Liver (tissue), 8 donors: ENCODE measurements at regions not wholly inside any gene's neighbourhood (a gene's known extent, or its start where the extent isn't known, plus 50 kb on each side); places are given as distances from the start of the nearest gene placed in this dataset.

Experiments
- DNase-seq: peaks from one replicate; pipeline ENCODE4 v3.0.0-alpha.2; 2017; ENCODE audit warnings: low spot score
- H3K27ac ChIP-seq, 2 donors: one replicate each; pipeline ENCODE4 v1.7.0; 2013; ENCODE audit warnings: inconsistent platforms in 2 of 2, low read length in 2 of 2, control low read depth in 1 of 2, low read depth in 1 of 2, mild to moderate bottlenecking in 1 of 2
- H3K27me3 ChIP-seq, 4 donors: one replicate each; pipeline versions ENCODE4 v1.6.1 to v1.7.0; 2013; ENCODE audit warnings: low read length in 3 of 4, inconsistent platforms in 1 of 4, mild to moderate bottlenecking in 1 of 4, moderate library complexity in 1 of 4; ENCODE audit not compliant: control insufficient read depth in 4 of 4, insufficient read depth in 4 of 4
- H3K36me3 ChIP-seq, 4 donors: one replicate each; pipeline versions ENCODE4 v1.6.1 to v1.7.0; 2013; ENCODE audit warnings: low read length in 3 of 4, mild to moderate bottlenecking in 3 of 4, low read depth in 1 of 4, moderate library complexity in 1 of 4; ENCODE audit not compliant: control insufficient read depth in 4 of 4, insufficient read depth in 3 of 4
- H3K4me1 ChIP-seq, 4 donors: one replicate each; pipeline versions ENCODE4 v1.6.1 to v1.7.0; 2013; ENCODE audit warnings: low read length in 3 of 4, mild to moderate bottlenecking in 3 of 4, moderate library complexity in 1 of 4; ENCODE audit not compliant: control insufficient read depth in 4 of 4, insufficient read depth in 4 of 4
- H3K4me3 ChIP-seq, 3 donors: one replicate each; pipeline versions ENCODE4 v1.6.1 to v1.7.0; 2013; ENCODE audit warnings: low read length in 3 of 3, control low read depth in 1 of 3, low read depth in 1 of 3, mild to moderate bottlenecking in 1 of 3
- H3K9ac ChIP-seq, 2 donors: one replicate each; pipeline ENCODE4 v1.7.0; 2013; ENCODE audit warnings: low read length in 2 of 2, mild to moderate bottlenecking in 2 of 2, moderate library complexity in 2 of 2, control low read depth in 1 of 2, low read depth in 1 of 2
- H3K9me3 ChIP-seq, 4 donors: one replicate each; pipeline versions ENCODE4 v1.6.1 to v1.7.0; 2013; ENCODE audit warnings: low read length in 3 of 4; ENCODE audit not compliant: control insufficient read depth in 4 of 4
- ATF3 ChIP-seq: IDR thresholded peaks from 2 replicates; pipeline ENCODE4 v1.6.1; 2016; ENCODE audit warnings: antibody characterized with exemption
- CTCF ChIP-seq: fragments of 150-350 bp; IDR thresholded peaks from 2 replicates; pipeline ENCODE4 v1.5.1; 2017; ENCODE audit warnings: improper control_type of control experiment, low read depth, low read length; ENCODE audit not compliant: missing input control
- EGR1 ChIP-seq, 2 donors: IDR thresholded peaks; 2 replicates each; pipeline ENCODE4 v1.6.1; 2016 to 2018; ENCODE audit warnings: antibody characterized with exemption in 2 of 2, low read depth in 2 of 2
- FOXA1 ChIP-seq: IDR thresholded peaks from 2 replicates; pipeline ENCODE4 v1.6.1; 2016; ENCODE audit warnings: antibody characterized with exemption
- FOXA2 ChIP-seq: IDR thresholded peaks from 2 replicates; pipeline ENCODE4 v1.6.1; 2016; ENCODE audit warnings: antibody characterized with exemption
- GABPA ChIP-seq, 2 donors: IDR thresholded peaks in 1 of 2; conservative IDR thresholded peaks in 1 of 2; 2 replicates each; pipeline ENCODE4 v1.6.1; 2016; ENCODE audit warnings: antibody characterized with exemption in 2 of 2, mild to moderate bottlenecking in 1 of 2, moderate library complexity in 1 of 2
- HNF4A ChIP-seq, 2 donors: conservative IDR thresholded peaks; 2 replicates each; pipeline ENCODE4 v1.6.1; 2016; ENCODE audit warnings: antibody characterized with exemption in 2 of 2, mild to moderate bottlenecking in 2 of 2
- HNF4G ChIP-seq: IDR thresholded peaks from 2 replicates; pipeline ENCODE4 v1.6.1; 2016; ENCODE audit warnings: antibody characterized with exemption
- JUND ChIP-seq, 2 donors: IDR thresholded peaks; 2 replicates each; pipeline ENCODE4 v1.6.1; 2016; ENCODE audit warnings: antibody characterized with exemption in 2 of 2
- MAX ChIP-seq: IDR thresholded peaks from 2 replicates; pipeline ENCODE4 v1.6.1; 2016; ENCODE audit warnings: antibody characterized with exemption
- NR2F2 ChIP-seq: IDR thresholded peaks from 2 replicates; pipeline ENCODE4 v1.6.1; 2016; ENCODE audit warnings: antibody characterized with exemption
- RAD21 ChIP-seq, 2 donors: IDR thresholded peaks; 2 replicates each; pipeline ENCODE4 v1.6.1; 2016; ENCODE audit warnings: antibody characterized with exemption in 2 of 2, mild to moderate bottlenecking in 2 of 2
- REST ChIP-seq: IDR thresholded peaks from 2 replicates; pipeline ENCODE4 v1.6.1; 2016; ENCODE audit warnings: antibody characterized with exemption, mild to moderate bottlenecking
- RXRA ChIP-seq, 2 donors: IDR thresholded peaks; 2 replicates each; pipeline ENCODE4 v1.6.1; 2017 to 2018; ENCODE audit warnings: antibody characterized with exemption in 2 of 2, mild to moderate bottlenecking in 1 of 2
- SP1 ChIP-seq: IDR thresholded peaks from 2 replicates; pipeline ENCODE4 v1.6.1; 2018; ENCODE audit warnings: antibody characterized with exemption, mild to moderate bottlenecking
- TAF1 ChIP-seq: conservative IDR thresholded peaks from 2 replicates; pipeline ENCODE4 v1.6.1; 2016; ENCODE audit warnings: antibody characterized with exemption, mild to moderate bottlenecking
- YY1 ChIP-seq: IDR thresholded peaks from 2 replicates; pipeline ENCODE4 v1.6.1; 2016; ENCODE audit warnings: antibody characterized with exemption, mild to moderate bottlenecking
- ZBTB33 ChIP-seq: IDR thresholded peaks from 2 replicates; pipeline ENCODE4 v1.6.1; 2016; ENCODE audit warnings: antibody characterized with exemption
- WGBS: extraction: QIAGEN DNeasy Blood & Tissue Kit; methylation state at CpG from one replicate; pipeline ENCODE4 v1.1.7; 2013; 5-methylcytosine and 5-hydroxymethylcytosine counted together
- donor health status: healthy.
- donor health status: healthy.
- donor health status: healthy.
- donor health status: healthy.
- donor health status: healthy.

- Histone ChIP-seq H3K9ac (no peak overlapping the region), H3K4me1 (no peaks in the 10 kb centered on the region), H3K4me3 (no peak overlapping the region), H3K9me3 (no peaks in the 10 kb centered on the region), H3K36me3 (no peaks in the 10 kb centered on the region), H3K27me3 (no peaks in the 10 kb centered on the region), H3K27ac (no peak overlapping the region)
- TF ChIP-seq FOXA2, result no peak
- TF ChIP-seq GABPA (IDR thresholded peaks at IDR 0.05 in 1 of 2, conservative IDR thresholded peaks at IDR 0.05 in 1 of 2), result no peak
- TF ChIP-seq YY1, result no peak
- TF ChIP-seq FOXA1, result no peak
- TF ChIP-seq NR2F2, result no peak
- TF ChIP-seq ATF3, result no peak
- no peak for TF ChIP-seq TAF1
- no peak for TF ChIP-seq HNF4A (conservative IDR thresholded peaks at IDR 0.05)
- TF ChIP-seq EGR1 (IDR thresholded peaks at IDR 0.05; ENCODE audit: low read depth in 2 of 2), result no peak
- no peak for TF ChIP-seq SP1
- TF ChIP-seq CTCF, result no peak
- no peak for TF ChIP-seq JUND (IDR thresholded peaks at IDR 0.05)
- TF ChIP-seq ZBTB33, result no peak
- TF ChIP-seq RAD21 (IDR thresholded peaks at IDR 0.05), result no peak
- no peak for TF ChIP-seq RXRA (IDR thresholded peaks at IDR 0.05)
- no peak for TF ChIP-seq REST
- TF ChIP-seq MAX, result no peak
- no peak for TF ChIP-seq HNF4G
- WGBS, result 80% methylated on average over 6 of the region's 6 CpGs
- no peak for DNase-seq
These were observed 646.7 kb upstream of the SALL1 start for GRCh38 chr16:51797669-51798259.
